ENCODE measurements at regions not wholly inside any gene's neighbourhood (a gene's known extent, or its start where the extent isn't known, plus 50 kb on each side); places are given as distances from the start of the nearest gene placed in this dataset.

- TF ChIP-seq CTCF (IDR thresholded peaks at IDR 0.05) (no peak), POLR2AphosphoS5 (IDR thresholded peaks at IDR 0.05) (no peak), POLR2A (IDR thresholded peaks at IDR 0.05) (no peak), EP300 (IDR thresholded peaks at IDR 0.05) (no peak)
These were observed 534.8 kb upstream of the HTR2C start for GRCh38 chrX:114049063-114049462.

All from gastroesophageal sphincter (tissue), 3 donors.